Peyer's patch (tissue), 4 donors: ENCODE measurements at regions not wholly inside any gene's neighbourhood (a gene's known extent, or its start where the extent isn't known, plus 50 kb on each side); places are given as distances from the start of the nearest gene placed in this dataset.

Experiments used
- CTCF ChIP-seq, 6 experiments: fragments of 450-650 bp in 4 of 6; fragments of 200-600 bp in 2 of 6; sonication (generic) in 1 of 6; IDR thresholded peaks; one replicate each; pipeline ENCODE4 v1.5.1; 2017 to 2019; ENCODE audit warnings: antibody characterized with exemption in 6 of 6, mild to moderate bottlenecking in 3 of 6, moderate library complexity in 1 of 6
- POLR2A ChIP-seq, 2 donors: fragments of 450-650 bp; IDR thresholded peaks; one replicate each; pipeline ENCODE4 v1.5.1; 2017; ENCODE audit warnings: antibody characterized with exemption in 2 of 2, mild to moderate bottlenecking in 2 of 2, moderate library complexity in 2 of 2

- TF ChIP-seq POLR2A (IDR thresholded peaks at IDR 0.05) (no peak), CTCF (IDR thresholded peaks at IDR 0.05) (no peak)
Measured at GRCh38 chr1:157237522-157237921, 99.3 kb upstream of the ETV3 start.
